ENCODE measurements at regions not wholly inside any gene's neighbourhood (a gene's known extent, or its start where the extent isn't known, plus 50 kb on each side); places are given as distances from the start of the nearest gene placed in this dataset.

DNA sequence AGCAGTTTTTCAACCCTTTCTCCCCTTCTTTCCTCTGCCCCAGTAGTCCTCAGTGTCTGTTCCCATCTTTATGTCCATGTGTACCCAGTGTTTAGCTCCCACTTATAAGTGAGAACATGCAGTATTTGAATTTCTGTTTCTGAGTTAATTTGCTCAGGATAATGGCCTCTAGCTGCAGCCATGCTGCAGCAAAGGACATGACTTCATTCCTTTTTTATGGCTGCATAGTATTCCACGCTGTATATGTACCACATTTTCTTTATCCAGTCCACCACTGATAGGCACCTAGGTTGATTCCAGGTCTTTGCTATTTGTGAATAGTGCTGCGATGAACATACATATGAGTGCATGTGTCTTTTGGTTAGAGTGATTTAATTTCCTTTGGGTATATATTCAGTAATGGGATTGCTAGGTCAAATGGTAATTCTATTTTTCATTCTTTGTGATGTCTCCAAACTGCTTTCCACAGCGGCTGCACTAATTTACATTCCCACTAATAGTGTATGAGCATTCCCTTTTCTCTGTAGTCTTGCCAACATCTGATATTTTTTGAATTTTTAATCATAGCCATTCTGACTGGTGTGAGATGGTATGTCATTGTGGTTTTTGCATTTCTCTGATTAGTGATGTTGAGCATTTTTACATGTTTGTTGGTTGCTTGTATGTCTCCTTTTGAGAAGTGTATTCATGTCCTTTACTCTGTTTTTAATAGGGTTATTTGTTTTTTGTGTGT lies 54.6 kb upstream of the ANK2 start:
- TF ChIP-seq ZNF8 (CRISPR knock-in tag; IDR thresholded peaks at IDR 0.05) (no peak), ISL1 (CRISPR knock-in tag; IDR thresholded peaks at IDR 0.05) (no peak), ZC3H10 (CRISPR knock-in tag; IDR thresholded peaks at IDR 0.05) (no peak), ZNF70 (CRISPR knock-in tag; IDR thresholded peaks at IDR 0.05) (no peak), BACH2 (CRISPR knock-in tag; IDR thresholded peaks at IDR 0.05; ENCODE audit: borderline replicate concordance) (no peak), TOX (CRISPR knock-in tag; IDR thresholded peaks at IDR 0.05; ENCODE audit: borderline replicate concordance) (no peak), GLIS3 (CRISPR knock-in tag; IDR thresholded peaks at IDR 0.05) (no peak), ZNF565 (CRISPR knock-in tag; conservative IDR thresholded peaks at IDR 0.05; ENCODE audit: low read depth) (no peak), ZFP3 (CRISPR knock-in tag; IDR thresholded peaks at IDR 0.05) (no peak), OSR1 (CRISPR knock-in tag; IDR thresholded peaks at IDR 0.05) (no peak)
- TF ChIP-seq, protein P1, sequence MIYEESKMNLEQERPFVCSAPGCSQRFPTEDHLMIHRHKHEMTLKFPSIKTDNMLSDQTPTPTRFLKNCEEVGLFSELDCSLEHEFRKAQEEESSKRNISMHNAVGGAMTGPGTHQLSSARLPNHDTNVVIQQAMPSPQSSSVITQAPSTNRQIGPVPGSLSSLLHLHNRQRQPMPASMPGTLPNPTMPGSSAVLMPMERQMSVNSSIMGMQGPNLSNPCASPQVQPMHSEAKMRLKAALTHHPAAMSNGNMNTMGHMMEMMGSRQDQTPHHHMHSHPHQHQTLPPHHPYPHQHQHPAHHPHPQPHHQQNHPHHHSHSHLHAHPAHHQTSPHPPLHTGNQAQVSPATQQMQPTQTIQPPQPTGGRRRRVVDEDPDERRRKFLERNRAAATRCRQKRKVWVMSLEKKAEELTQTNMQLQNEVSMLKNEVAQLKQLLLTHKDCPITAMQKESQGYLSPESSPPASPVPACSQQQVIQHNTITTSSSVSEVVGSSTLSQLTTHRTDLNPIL (CRISPR knock-in tag; IDR thresholded peaks at IDR 0.05; ENCODE audit: low read depth), result no peak
- TF ChIP-seq, protein P2, sequence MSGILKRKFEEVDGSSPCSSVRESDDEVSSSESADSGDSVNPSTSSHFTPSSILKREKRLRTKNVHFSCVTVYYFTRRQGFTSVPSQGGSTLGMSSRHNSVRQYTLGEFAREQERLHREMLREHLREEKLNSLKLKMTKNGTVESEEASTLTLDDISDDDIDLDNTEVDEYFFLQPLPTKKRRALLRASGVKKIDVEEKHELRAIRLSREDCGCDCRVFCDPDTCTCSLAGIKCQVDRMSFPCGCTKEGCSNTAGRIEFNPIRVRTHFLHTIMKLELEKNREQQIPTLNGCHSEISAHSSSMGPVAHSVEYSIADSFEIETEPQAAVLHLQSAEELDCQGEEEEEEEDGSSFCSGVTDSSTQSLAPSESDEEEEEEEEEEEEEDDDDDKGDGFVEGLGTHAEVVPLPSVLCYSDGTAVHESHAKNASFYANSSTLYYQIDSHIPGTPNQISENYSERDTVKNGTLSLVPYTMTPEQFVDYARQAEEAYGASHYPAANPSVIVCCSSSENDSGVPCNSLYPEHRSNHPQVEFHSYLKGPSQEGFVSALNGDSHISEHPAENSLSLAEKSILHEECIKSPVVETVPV (CRISPR knock-in tag; IDR thresholded peaks at IDR 0.05), result no peak
